ENCODE measurements at regions not wholly inside any gene's neighbourhood (a gene's known extent, or its start where the extent isn't known, plus 50 kb on each side); places are given as distances from the start of the nearest gene placed in this dataset.

DNA sequence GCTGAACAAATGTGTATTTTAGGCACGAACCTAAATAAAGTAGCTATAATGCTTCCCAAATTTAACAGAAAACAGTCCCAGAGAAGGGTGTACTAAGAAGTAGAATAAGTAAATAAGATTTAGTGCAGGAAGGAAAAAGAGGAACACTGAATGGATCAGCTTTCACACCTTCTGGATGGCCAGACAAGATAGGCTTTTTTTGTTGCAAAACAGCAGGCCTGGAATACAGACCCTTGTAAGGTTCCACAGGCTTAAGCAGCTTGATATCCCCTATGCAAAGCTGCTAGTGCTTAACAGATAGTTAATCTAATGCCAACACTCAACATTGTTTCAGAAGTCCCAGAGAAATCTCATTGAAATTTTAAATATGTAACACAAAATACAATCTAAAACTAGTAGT, 328.1 kb upstream of the STEAP1 start (continued):
- TF ChIP-seq, protein P1, sequence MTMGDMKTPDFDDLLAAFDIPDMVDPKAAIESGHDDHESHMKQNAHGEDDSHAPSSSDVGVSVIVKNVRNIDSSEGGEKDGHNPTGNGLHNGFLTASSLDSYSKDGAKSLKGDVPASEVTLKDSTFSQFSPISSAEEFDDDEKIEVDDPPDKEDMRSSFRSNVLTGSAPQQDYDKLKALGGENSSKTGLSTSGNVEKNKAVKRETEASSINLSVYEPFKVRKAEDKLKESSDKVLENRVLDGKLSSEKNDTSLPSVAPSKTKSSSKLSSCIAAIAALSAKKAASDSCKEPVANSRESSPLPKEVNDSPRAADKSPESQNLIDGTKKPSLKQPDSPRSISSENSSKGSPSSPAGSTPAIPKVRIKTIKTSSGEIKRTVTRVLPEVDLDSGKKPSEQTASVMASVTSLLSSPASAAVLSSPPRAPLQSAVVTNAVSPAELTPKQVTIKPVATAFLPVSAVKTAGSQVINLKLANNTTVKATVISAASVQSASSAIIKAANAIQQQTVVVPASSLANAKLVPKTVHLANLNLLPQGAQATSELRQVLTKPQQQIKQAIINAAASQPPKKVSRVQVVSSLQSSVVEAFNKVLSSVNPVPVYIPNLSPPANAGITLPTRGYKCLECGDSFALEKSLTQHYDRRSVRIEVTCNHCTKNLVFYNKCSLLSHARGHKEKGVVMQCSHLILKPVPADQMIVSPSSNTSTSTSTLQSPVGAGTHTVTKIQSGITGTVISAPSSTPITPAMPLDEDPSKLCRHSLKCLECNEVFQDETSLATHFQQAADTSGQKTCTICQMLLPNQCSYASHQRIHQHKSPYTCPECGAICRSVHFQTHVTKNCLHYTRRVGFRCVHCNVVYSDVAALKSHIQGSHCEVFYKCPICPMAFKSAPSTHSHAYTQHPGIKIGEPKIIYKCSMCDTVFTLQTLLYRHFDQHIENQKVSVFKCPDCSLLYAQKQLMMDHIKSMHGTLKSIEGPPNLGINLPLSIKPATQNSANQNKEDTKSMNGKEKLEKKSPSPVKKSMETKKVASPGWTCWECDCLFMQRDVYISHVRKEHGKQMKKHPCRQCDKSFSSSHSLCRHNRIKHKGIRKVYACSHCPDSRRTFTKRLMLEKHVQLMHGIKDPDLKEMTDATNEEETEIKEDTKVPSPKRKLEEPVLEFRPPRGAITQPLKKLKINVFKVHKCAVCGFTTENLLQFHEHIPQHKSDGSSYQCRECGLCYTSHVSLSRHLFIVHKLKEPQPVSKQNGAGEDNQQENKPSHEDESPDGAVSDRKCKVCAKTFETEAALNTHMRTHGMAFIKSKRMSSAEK (CRISPR knock-in tag; IDR thresholded peaks at IDR 0.05; ENCODE audit: borderline replicate concordance), result no peak
- TF ChIP-seq GRHL2 (CRISPR knock-in tag; IDR thresholded peaks at IDR 0.05; ENCODE audit: insufficient replicate concordance, severe bottlenecking) (no peak), TP53 (CRISPR knock-in tag; IDR thresholded peaks at IDR 0.05) (no peak)

DNA sequence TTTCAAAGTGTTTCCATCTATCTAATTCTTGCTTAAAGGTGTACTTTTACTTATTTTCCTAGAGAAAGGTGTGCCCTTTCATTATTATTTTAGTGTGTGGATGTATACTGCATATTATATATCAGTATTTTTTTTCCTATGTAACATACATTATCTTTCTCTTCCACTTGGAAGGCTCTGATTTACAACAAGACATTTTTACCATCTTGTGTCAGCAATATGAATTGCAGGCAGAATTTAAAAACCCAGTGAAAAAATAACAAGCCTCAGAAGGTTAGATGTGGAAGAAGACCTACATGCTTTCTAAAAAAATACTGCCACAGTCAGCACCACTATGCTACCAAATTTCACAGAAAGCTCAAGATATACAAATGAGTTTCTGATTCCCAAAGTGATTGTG, 327.7 kb upstream of the STEAP1 start:
- no peak overlapping the region for H3K4me3 Mint-ChIP-seq
- DNase-seq (ENCODE audit: low spot score), result no peak
- no peaks in the 10 kb centered on the region for H3K27me3 Mint-ChIP-seq (ENCODE audit: low read depth)
- H3K4me1 Mint-ChIP-seq, result no peaks in the 10 kb centered on the region
- ChIA-PET POLR2A (no interaction called here), CTCF (no interaction called here)
- H3K27ac Mint-ChIP-seq, result no peak overlapping the region
- no peak for ATAC-seq
- TF ChIP-seq, protein P2, sequence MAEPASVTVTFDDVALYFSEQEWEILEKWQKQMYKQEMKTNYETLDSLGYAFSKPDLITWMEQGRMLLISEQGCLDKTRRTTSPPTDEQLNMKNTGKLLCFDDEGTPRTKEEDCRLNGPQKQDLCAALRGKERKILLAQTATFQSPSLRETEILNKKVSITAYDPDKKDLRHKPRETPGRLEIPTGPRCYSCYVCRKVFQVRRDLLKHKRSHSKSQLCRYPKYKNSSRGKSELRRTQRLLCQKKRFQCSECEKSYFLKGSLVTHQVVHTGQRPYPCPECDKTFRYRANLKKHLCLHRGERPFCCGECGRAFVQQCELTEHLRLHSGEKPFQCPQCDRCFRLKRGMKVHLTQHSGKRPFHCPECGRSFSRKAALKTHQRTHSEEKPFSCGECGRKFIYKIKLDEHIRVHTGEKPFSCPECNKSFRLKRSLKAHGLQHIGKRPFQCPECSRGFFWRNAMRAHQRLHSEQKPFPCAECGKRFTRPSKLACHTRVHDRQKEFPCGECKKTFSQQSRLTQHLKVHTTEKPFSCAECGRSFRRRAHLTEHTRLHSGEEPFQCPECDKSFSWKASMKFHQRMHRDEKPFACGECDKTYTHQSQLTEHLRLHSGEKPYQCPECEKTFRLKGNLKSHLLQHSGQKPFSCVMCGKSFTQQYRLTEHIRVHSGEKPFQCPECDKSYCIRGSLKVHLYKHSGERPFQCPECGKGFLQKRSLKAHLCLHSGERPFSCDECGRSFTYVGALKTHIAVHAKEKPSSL (CRISPR knock-in tag; conservative IDR thresholded peaks at IDR 0.05), result no peak
- H3K36me3 Mint-ChIP-seq, result no peaks in the 10 kb centered on the region
- no peaks in the 10 kb centered on the region for H3K9me3 Mint-ChIP-seq

DNA sequence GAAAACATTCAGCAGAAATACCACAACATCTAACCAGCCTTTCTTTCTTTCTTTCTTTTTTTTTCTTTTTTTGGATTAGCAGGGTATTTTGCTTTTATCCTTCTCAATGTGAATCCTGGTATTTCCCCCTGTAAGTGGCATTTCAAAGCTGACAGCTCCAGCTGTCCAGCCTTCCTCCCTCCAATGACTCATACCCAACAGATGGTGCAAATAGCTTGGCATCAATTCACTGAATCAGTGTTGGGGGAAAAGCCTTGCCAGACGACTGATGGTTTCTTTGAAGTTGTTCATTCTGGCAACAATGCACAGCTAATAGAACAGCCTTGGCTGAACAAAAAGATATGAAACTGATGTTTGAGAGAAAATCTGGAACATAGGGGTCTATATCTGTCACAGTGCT, 316.8 kb upstream of the STEAP1 start:
- Mint-ChIP-seq H3K9me3 (no peaks in the 10 kb centered on the region), H3K27me3 (ENCODE audit: low read depth) (no peaks in the 10 kb centered on the region), H3K4me3 (no peak overlapping the region), H3K4me1 (peaks cover 6% of the 10 kb centered on the region), H3K36me3 (no peaks in the 10 kb centered on the region), H3K27ac (no peak overlapping the region)
- ATAC-seq (no peak), DNase-seq (ENCODE audit: low spot score) (no peak)
- ChIA-PET CTCF (no interaction called here), POLR2A (no interaction called here)
- TF ChIP-seq SMAD3 (CRISPR knock-in tag; IDR thresholded peaks at IDR 0.05; ENCODE audit: borderline replicate concordance), result no peak
- TF ChIP-seq, protein P3, sequence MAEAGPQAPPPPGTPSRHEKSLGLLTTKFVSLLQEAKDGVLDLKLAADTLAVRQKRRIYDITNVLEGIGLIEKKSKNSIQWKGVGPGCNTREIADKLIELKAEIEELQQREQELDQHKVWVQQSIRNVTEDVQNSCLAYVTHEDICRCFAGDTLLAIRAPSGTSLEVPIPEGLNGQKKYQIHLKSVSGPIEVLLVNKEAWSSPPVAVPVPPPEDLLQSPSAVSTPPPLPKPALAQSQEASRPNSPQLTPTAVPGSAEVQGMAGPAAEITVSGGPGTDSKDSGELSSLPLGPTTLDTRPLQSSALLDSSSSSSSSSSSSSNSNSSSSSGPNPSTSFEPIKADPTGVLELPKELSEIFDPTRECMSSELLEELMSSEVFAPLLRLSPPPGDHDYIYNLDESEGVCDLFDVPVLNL (CRISPR knock-in tag; IDR thresholded peaks at IDR 0.05; ENCODE audit: borderline replicate concordance, low read depth), result no peak

DNA sequence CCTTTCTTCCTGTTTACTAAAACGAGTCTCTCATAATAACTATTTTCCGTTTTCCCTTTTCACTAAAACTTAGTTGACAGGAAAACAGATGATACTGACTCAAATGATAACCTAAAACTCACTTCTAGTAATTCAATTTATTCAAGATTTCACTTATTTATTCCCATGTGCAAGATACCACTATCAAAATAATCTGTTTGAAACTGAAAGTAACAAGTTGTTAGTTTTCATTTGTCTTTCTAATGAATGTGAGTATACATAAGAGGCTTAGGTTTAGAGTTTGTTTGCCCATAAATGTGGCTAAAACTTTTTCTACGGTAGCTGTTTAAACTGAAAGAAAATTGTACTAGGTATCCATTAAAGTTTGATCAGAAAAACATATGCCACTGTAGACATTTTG, 314.9 kb upstream of the STEAP1 start:
- POLR2A ChIA-PET, result interaction anchor here (0.6 kb wide), 1 partner anchor 75 kb away, joined by 3 read pairs; no protein-coding TSS in a partner anchor
- DNase-seq (ENCODE audit: low spot score), result no peak
- TF ChIP-seq ZNF263 (CRISPR knock-in tag; IDR thresholded peaks at IDR 0.05; ENCODE audit: low read depth) (no peak), NR2C2 (CRISPR knock-in tag; IDR thresholded peaks at IDR 0.05) (no peak), SOX15 (CRISPR knock-in tag; IDR thresholded peaks at IDR 0.05) (no peak), NFYB (CRISPR knock-in tag; conservative IDR thresholded peaks at IDR 0.05; ENCODE audit: low read depth) (no peak), GABPB1 (CRISPR knock-in tag; IDR thresholded peaks at IDR 0.05) (no peak)
- TF ChIP-seq, protein P4, sequence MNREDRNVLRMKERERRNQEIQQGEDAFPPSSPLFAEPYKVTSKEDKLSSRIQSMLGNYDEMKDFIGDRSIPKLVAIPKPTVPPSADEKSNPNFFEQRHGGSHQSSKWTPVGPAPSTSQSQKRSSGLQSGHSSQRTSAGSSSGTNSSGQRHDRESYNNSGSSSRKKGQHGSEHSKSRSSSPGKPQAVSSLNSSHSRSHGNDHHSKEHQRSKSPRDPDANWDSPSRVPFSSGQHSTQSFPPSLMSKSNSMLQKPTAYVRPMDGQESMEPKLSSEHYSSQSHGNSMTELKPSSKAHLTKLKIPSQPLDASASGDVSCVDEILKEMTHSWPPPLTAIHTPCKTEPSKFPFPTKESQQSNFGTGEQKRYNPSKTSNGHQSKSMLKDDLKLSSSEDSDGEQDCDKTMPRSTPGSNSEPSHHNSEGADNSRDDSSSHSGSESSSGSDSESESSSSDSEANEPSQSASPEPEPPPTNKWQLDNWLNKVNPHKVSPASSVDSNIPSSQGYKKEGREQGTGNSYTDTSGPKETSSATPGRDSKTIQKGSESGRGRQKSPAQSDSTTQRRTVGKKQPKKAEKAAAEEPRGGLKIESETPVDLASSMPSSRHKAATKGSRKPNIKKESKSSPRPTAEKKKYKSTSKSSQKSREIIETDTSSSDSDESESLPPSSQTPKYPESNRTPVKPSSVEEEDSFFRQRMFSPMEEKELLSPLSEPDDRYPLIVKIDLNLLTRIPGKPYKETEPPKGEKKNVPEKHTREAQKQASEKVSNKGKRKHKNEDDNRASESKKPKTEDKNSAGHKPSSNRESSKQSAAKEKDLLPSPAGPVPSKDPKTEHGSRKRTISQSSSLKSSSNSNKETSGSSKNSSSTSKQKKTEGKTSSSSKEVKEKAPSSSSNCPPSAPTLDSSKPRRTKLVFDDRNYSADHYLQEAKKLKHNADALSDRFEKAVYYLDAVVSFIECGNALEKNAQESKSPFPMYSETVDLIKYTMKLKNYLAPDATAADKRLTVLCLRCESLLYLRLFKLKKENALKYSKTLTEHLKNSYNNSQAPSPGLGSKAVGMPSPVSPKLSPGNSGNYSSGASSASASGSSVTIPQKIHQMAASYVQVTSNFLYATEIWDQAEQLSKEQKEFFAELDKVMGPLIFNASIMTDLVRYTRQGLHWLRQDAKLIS (CRISPR knock-in tag; IDR thresholded peaks at IDR 0.05; ENCODE audit: borderline replicate concordance), result no peak
- TF ChIP-seq, protein P5, sequence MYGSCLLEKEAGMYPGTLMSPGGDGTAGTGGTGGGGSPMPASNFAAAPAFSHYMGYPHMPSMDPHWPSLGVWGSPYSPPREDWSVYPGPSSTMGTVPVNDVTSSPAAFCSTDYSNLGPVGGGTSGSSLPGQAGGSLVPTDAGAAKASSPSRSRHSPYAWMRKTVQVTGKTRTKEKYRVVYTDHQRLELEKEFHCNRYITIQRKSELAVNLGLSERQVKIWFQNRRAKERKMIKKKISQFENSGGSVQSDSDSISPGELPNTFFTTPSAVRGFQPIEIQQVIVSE (CRISPR knock-in tag; IDR thresholded peaks at IDR 0.05; ENCODE audit: borderline replicate concordance), result no peak
- Mint-ChIP-seq H3K27me3 (ENCODE audit: low read depth) (no peaks in the 10 kb centered on the region), H3K4me1 (peaks cover 4% of the 10 kb centered on the region; the same call in 1 of the 2 replicates), H3K27ac (no peak overlapping the region), H3K36me3 (no peaks in the 10 kb centered on the region), H3K9me3 (no peaks in the 10 kb centered on the region), H3K4me3 (no peak overlapping the region)
- ATAC-seq, result no peak
- CTCF ChIA-PET, result no interaction called here

Data from WTC11 (cell line).